Stomach (tissue), 8 donors: ENCODE measurements at regions not wholly inside any gene's neighbourhood (a gene's known extent, or its start where the extent isn't known, plus 50 kb on each side); places are given as distances from the start of the nearest gene placed in this dataset.

Experiments used
- DNase-seq, 2 donors: peaks; one replicate each; pipeline versions ENCODE4 v3.0.0 to v3.0.0-alpha.2; 2013 to 2019
- H3K27ac ChIP-seq, 5 donors: fragments of 200-600 bp in 4 of 5; sonication (generic) in 4 of 5; one replicate each; pipeline ENCODE4 v1.5.1; 2013 to 2019; ENCODE audit warnings: mild to moderate bottlenecking in 1 of 5, moderate library complexity in 1 of 5
- H3K27me3 ChIP-seq, 3 donors: fragments of 200-600 bp; sonication (generic); one replicate each; pipeline ENCODE4 v1.5.1; 2017 to 2019; ENCODE audit warnings: mixed run types in 1 of 3
- H3K36me3 ChIP-seq, 4 donors: fragments of 200-600 bp; sonication (generic); 1 replicate in 3 of 4; 2 replicates in 1 of 4; pipeline ENCODE4 v1.5.1; 2016 to 2019
- H3K4me1 ChIP-seq, 4 donors: fragments of 200-600 bp; sonication (generic); one replicate each; pipeline ENCODE4 v1.5.1; 2016 to 2019
- H3K4me3 ChIP-seq, 4 donors: fragments of 200-600 bp; sonication (generic) in 3 of 4; one replicate each; pipeline ENCODE4 v1.5.1; 2016 to 2019; ENCODE audit warnings: mild to moderate bottlenecking in 1 of 4
- H3K9me3 ChIP-seq, 4 donors: fragments of 200-600 bp; sonication (generic); one replicate each; pipeline ENCODE4 v1.5.1; 2016 to 2019
- EP300 ChIP-seq: sonication (generic); formaldehyde crosslinking; IDR thresholded peaks from one replicate; pipeline ENCODE4 v1.6.1; 2017; ENCODE audit warnings: antibody characterized with exemption
- POLR2A ChIP-seq, 4 donors: fragments of 450-650 bp; IDR thresholded peaks; one replicate each; pipeline ENCODE4 v1.6.1; 2016; ENCODE audit warnings: antibody characterized with exemption in 4 of 4, control low read depth in 2 of 4, mild to moderate bottlenecking in 1 of 4, moderate library complexity in 1 of 4
- POLR2AphosphoS5 ChIP-seq, 3 donors: sonication (generic); formaldehyde crosslinking; IDR thresholded peaks; one replicate each; pipeline ENCODE4 v1.6.1; 2016; ENCODE audit warnings: antibody characterized with exemption in 3 of 3
- WGBS, 5 donors: extraction: QIAGEN DNeasy Blood & Tissue Kit in 3 of 5; methylation state at CpG; one replicate each; pipeline versions ENCODE4 v1.1.5 to v1.1.7; 2013 to 2018; 5-methylcytosine and 5-hydroxymethylcytosine counted together
- intact Hi-C: fragments of 100-400 bp; cut with DNase I; formaldehyde crosslinking; loops from one replicate; pipeline ENCODE4 v1.15.1; 2023; ENCODE audit warnings: low total_unique reads
- TF ChIP-seq, protein P1 (sequence below), 7 experiments: fragments of 450-650 bp in 4 of 7; fragments of 200-600 bp in 3 of 7; sonication (generic) in 3 of 7; IDR thresholded peaks; one replicate each; pipeline ENCODE4 v1.5.1; 2016 to 2019; ENCODE audit warnings: antibody characterized with exemption in 7 of 7, control low read depth in 2 of 7, mild to moderate bottlenecking in 1 of 7
- donor health status: healthy with polysubstance abuse.
- donor health status: Bipolar disorder and iron deficiency.
- donor health status: healthy.

DNA sequence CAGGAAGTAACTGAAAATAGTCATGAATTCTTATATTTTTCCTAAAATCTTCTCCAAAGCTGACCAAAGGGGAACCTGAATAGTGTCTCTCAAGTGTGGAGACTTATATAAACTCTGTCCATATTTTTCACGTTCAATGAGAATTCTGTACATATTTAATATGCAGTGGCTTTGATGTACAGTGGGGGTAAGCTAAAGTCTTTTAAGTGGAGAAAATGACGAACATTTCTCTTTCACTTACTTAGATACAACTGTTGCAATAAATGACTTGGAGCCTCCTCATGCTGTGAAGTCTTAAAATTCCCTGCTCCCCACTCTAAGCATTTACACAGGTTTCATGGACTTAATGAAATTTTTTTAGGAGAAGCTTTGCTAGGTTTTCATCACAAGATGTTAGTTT, 1196.7 kb downstream of the EFNB2 start:
- WGBS, 5 donors: 84 to 87% (median 85%) methylated on average over 2 of the region's 2 CpGs
- intact Hi-C loops: no loop called here
- TF ChIP-seq POLR2A (IDR thresholded peaks at IDR 0.05) (no peak), EP300 (no peak), POLR2AphosphoS5 (IDR thresholded peaks at IDR 0.05) (no peak)
- TF ChIP-seq, protein P1, sequence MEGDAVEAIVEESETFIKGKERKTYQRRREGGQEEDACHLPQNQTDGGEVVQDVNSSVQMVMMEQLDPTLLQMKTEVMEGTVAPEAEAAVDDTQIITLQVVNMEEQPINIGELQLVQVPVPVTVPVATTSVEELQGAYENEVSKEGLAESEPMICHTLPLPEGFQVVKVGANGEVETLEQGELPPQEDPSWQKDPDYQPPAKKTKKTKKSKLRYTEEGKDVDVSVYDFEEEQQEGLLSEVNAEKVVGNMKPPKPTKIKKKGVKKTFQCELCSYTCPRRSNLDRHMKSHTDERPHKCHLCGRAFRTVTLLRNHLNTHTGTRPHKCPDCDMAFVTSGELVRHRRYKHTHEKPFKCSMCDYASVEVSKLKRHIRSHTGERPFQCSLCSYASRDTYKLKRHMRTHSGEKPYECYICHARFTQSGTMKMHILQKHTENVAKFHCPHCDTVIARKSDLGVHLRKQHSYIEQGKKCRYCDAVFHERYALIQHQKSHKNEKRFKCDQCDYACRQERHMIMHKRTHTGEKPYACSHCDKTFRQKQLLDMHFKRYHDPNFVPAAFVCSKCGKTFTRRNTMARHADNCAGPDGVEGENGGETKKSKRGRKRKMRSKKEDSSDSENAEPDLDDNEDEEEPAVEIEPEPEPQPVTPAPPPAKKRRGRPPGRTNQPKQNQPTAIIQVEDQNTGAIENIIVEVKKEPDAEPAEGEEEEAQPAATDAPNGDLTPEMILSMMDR (IDR thresholded peaks at IDR 0.05): no peak
- Histone ChIP-seq H3K36me3 (no peaks in the 10 kb centered on the region), H3K27ac (no peak overlapping the region), H3K4me1 (no peaks in the 10 kb centered on the region), H3K27me3 (no peaks in the 10 kb centered on the region), H3K4me3 (no peak overlapping the region), H3K9me3 (no peaks in the 10 kb centered on the region)
- DNase-seq: no peak

DNA sequence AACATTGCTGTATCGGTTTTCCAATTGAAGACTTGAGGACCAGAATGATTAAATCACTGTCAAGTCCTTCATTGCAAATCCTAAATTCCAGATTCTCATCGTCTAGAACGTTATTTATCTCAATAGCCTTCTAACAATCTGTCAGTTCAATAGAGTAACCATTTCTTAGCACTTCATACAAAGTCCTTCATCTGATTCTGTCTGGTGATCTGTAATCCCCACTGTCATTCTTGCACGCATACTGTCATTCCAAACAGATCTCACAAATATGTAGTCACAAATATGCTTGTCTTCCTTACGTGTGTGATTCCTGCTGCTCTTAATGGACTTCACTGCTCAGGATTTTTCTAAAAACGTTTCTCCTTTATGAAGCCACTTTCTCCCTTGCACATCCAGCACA, 1197.5 kb downstream of the EFNB2 start:
- WGBS, 5 donors: 63 to 68% (median 65%) methylated on average over 6 of the region's 6 CpGs
- no peak overlapping the region for H3K27ac ChIP-seq
- H3K27me3 ChIP-seq: no peaks in the 10 kb centered on the region
- H3K4me1 ChIP-seq: no peaks in the 10 kb centered on the region
- intact Hi-C loops: no loop called here
- no peak overlapping the region for H3K4me3 ChIP-seq
- H3K9me3 ChIP-seq: no peaks in the 10 kb centered on the region
- H3K36me3 ChIP-seq: no peaks in the 10 kb centered on the region
- TF ChIP-seq, protein P1 (IDR thresholded peaks at IDR 0.05): no peak
- no peak for TF ChIP-seq EP300
- TF ChIP-seq POLR2AphosphoS5 (IDR thresholded peaks at IDR 0.05): no peak
- no peak for TF ChIP-seq POLR2A (IDR thresholded peaks at IDR 0.05)
- no peak for DNase-seq

DNA sequence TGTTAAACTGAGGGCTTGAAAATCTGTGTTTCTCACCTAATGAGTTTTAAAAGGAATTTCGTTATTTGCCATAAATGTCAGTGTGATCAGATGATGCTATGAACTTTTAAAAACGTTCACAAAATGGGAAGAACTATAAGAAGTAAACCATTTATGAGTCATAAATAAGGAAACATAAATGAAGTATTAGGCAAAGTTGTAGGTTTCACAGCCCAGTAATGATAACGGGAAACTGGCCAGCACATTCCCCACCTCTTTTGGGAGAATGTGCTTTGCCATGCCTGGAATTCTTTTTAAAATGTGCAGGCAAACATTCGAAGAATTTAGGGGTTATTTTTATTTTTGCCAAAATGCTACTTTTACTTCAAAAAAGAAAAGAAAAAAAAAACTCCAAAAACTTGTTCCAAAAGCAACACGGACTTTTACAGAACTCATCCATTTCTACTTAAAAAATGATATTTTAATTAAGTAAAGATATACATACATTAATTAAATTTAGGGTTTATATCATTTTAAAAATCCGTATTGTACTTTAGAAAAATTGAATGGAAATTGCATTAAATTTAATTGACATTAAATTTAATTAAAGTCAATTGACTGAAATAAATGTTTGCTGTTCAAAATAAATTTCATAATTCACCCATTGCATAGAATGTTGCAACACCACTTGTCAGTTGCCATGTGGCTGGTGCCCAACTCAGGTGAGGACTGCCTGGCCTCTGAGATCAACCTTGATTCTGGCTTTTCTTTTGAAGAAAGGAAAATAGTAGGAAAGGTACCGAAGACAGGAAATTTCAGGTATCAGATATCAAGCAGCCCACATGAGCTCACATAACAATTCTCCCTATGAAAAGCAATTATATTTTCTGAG, 1198.5 kb downstream of the EFNB2 start:
- TF ChIP-seq EP300: no peak
- WGBS, 5 donors: 69 to 80% (median 73%) methylated on average over 7 of the region's 7 CpGs

DNA sequence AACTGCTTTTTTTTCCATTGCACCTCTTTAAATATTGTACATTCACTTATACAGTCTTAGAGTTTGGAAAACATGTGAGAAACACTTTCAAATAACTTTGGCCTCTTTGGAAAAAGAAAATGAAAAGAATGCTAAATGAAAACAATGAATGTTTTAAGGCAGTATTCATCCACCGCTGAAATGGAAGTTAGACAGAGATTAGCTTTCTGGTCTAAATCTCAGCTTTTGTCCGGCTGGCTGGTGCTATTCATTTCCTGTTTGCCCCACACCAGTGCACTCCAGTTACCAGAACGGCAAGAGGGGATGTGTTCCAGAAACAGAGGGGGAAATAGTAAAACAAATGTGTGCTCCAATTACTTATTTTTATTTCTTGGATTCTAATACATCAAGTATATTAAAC, 1201.3 kb downstream of the EFNB2 start:
- Histone ChIP-seq H3K36me3 (no peaks in the 10 kb centered on the region), H3K4me3 (no peak overlapping the region), H3K9me3 (peaks cover 0 to 5% (median 0%) of the 10 kb centered on the region in 4 donors), H3K27ac (no peak overlapping the region), H3K27me3 (no peaks in the 10 kb centered on the region), H3K4me1 (no peaks in the 10 kb centered on the region)
- intact Hi-C loops: no loop called here
- no peak for TF ChIP-seq EP300
- no peak for TF ChIP-seq POLR2AphosphoS5 (IDR thresholded peaks at IDR 0.05)
- TF ChIP-seq POLR2A (IDR thresholded peaks at IDR 0.05): no peak
- TF ChIP-seq, protein P1 (IDR thresholded peaks at IDR 0.05): no peak
- DNase-seq: no peak
- 22 to 47% (median 37%) methylated on average over 3 of the region's 3 CpGs for WGBS, 5 donors

More for the DNA sequence above, 1198.5 kb downstream of the EFNB2 start:
- intact Hi-C loops: no loop called here
- Histone ChIP-seq H3K27ac (no peak overlapping the region), H3K27me3 (no peaks in the 10 kb centered on the region), H3K9me3 (no peaks in the 10 kb centered on the region), H3K4me1 (no peaks in the 10 kb centered on the region), H3K36me3 (no peaks in the 10 kb centered on the region), H3K4me3 (no peak overlapping the region)
- DNase-seq: no peak

DNA sequence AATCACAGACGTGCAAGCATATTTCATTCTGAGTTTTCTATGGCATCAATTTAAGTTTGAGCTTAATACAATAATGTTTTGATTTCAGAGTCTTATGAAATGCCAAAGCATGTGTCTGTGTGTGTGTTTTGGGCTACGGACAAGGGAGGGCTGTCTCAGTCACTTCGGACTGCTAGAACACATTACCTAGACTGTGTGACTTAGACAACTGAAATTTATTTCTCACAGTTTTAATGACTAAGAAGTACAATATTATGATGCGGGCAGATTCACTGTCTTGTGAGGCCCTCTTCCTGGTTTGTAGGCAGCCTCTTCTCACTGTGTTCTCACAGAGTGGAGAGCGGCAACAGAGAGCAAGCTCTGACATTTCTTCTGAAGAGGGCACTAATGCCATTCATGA, 1202.0 kb downstream of the EFNB2 start:
- H3K27me3 ChIP-seq: no peaks in the 10 kb centered on the region
- no peak for DNase-seq
- peaks cover 0 to 5% (median 0%) of the 10 kb centered on the region in 4 donors for H3K9me3 ChIP-seq
- no peak overlapping the region for H3K4me3 ChIP-seq
- H3K36me3 ChIP-seq: no peaks in the 10 kb centered on the region
- TF ChIP-seq, protein P1 (IDR thresholded peaks at IDR 0.05): no peak
- TF ChIP-seq POLR2AphosphoS5 (IDR thresholded peaks at IDR 0.05) (no peak), EP300 (no peak), POLR2A (IDR thresholded peaks at IDR 0.05) (no peak)
- intact Hi-C loops: no loop called here
- 87 to 97% (median 95%) methylated on average over 5 of the region's 5 CpGs for whole genome bisulfite sequencing, 5 donors
- H3K27ac ChIP-seq: no peak overlapping the region
- H3K4me1 ChIP-seq: no peaks in the 10 kb centered on the region
